NCI-H345 treated with DMSO at 0.1 percent for 48 hours (cell line): ENCODE measurements at regions not wholly inside any gene's neighbourhood (a gene's known extent, or its start where the extent isn't known, plus 50 kb on each side); places are given as distances from the start of the nearest gene placed in this dataset.

Source experiments
- DNase-seq: peaks from one replicate; lab custom pipeline; 2025; ENCODE audit not compliant: unreplicated experiment; lab: John Stamatoyannopoulos, UW

- DNase-seq = no peak
These were observed 102.7 kb upstream of the TOP1 start for GRCh38 chr20:40925829-40926510.

GRCh38 chr20:40926928-40927327, 101.7 kb upstream of the TOP1 start:
- no peak for DNase-seq

- DNase-seq = no peak
These were observed 98.1 kb upstream of the TOP1 start for GRCh38 chr20:40930561-40930960.

- DNase-seq = no peak
These were observed 97.1 kb upstream of the TOP1 start for GRCh38 chr20:40931410-40932044.

GRCh38 chr20:40932436-40932835, 96.2 kb upstream of the TOP1 start:
- no peak for DNase-seq

GRCh38 chr20:40933758-40934157, 94.9 kb upstream of the TOP1 start:
- DNase-seq = no peak

- no peak for DNase-seq
These were observed 90.6 kb upstream of the TOP1 start for GRCh38 chr20:40938020-40938419.

GRCh38 chr20:40939667-40940066, 89.0 kb upstream of the TOP1 start:
- no peak for DNase-seq

GRCh38 chr20:40941133-40941610, 87.5 kb upstream of the TOP1 start:
- DNase-seq = no peak

GRCh38 chr20:40942006-40942405, 86.6 kb upstream of the TOP1 start:
- no peak for DNase-seq

- DNase-seq = no peak
These were observed 85.8 kb upstream of the TOP1 start for GRCh38 chr20:40942775-40943174.

GRCh38 chr20:40943591-40943990, 85.0 kb upstream of the TOP1 start:
- DNase-seq = no peak

- no peak for DNase-seq
These were observed 83.4 kb upstream of the TOP1 start for GRCh38 chr20:40945189-40945588.

GRCh38 chr20:40945754-40946450, 82.7 kb upstream of the TOP1 start:
- DNase-seq = no peak

- no peak for DNase-seq
These were observed 82.2 kb upstream of the TOP1 start for GRCh38 chr20:40946451-40946850.

- no peak for DNase-seq
These were observed 80.0 kb upstream of the TOP1 start for GRCh38 chr20:40948465-40949267.

GRCh38 chr20:40949346-40949745, 79.3 kb upstream of the TOP1 start:
- no peak for DNase-seq

- no peak for DNase-seq
These were observed 76.5 kb upstream of the TOP1 start for GRCh38 chr20:40952136-40952535.

- no peak for DNase-seq
These were observed 75.2 kb upstream of the TOP1 start for GRCh38 chr20:40953416-40953815.

- no peak for DNase-seq
These were observed 74.8 kb upstream of the TOP1 start for GRCh38 chr20:40953856-40954255.

GRCh38 chr20:40954521-40955165, 74.0 kb upstream of the TOP1 start:
- no peak for DNase-seq
